K562 (cell line): ENCODE measurements at regions not wholly inside any gene's neighbourhood (a gene's known extent, or its start where the extent isn't known, plus 50 kb on each side); places are given as distances from the start of the nearest gene placed in this dataset.

Source experiments
- ATAC-seq: fragments of 200-7000 bp; cut with Tn5 transposase; 3 replicates; pipeline ENCODE4 v1.9.1; 2020; ENCODE audit warnings: moderate library complexity
- BruUV-seq: library from RNA; stranded (reverse); fragments of 400-500 nt; replicated peaks from 2 replicates; lab custom pipeline; 2021; lab: Mats Ljungman, UMichigan
- CTCF ChIA-PET: fragments of 300-600 bp; formaldehyde crosslinking; extraction: SDS; loops from one replicate; lab custom pipeline; 2021; ENCODE audit warnings: low intra/inter-chr PET ratio; lab: Yijun Ruan, JAX
- POLR2A ChIA-PET: fragments of 300-600, 350-650 bp; sonication (Branson Sonifier 250); formaldehyde crosslinking; extraction: SDS; loops from one replicate; lab custom pipeline; 2021; ENCODE audit warnings: antibody characterized with exemption, inconsistent platforms; lab: Yijun Ruan, JAX
- DNase-seq, 4 experiments: peaks; one replicate each; pipeline versions ENCODE4 v3.0.0 to v3.0.0-alpha.2; 2011 to 2018; ENCODE audit warnings: low spot score in 3 of 4, mixed read lengths in 3 of 4; ENCODE audit errors: extremely low read depth in 1 of 4
- FAIRE-seq: peaks from 2 replicates; lab custom pipeline; 2011; peaks lifted over from hg19 to GRCh38; lab: Jason Lieb, UNC
- H2AFZ ChIP-seq: 2 replicates; pipeline ENCODE4 v1.6.0; 2011; ENCODE audit warnings: low read depth, low read length, control low read depth, inconsistent platforms
- H3K27ac ChIP-seq: fragments of 200-600 bp; 3 replicates; pipeline ENCODE4 v1.8.0; 2011; ENCODE audit warnings: low read depth, mild to moderate bottlenecking, control low read depth, inconsistent platforms, low read length, moderate library complexity, mixed read lengths; ENCODE audit errors: extremely low read depth
- H3K27me3 ChIP-seq, 2 experiments: fragments of 300-600 bp in 1 of 2; 2 replicates in 1 of 2; 3 replicates in 1 of 2; pipeline versions ENCODE4 v1.6.0 to v1.8.0; 2011; ENCODE audit warnings: inconsistent platforms in 2 of 2, low read length in 2 of 2, mild to moderate bottlenecking in 1 of 2, mixed read lengths in 1 of 2, moderate library complexity in 1 of 2; ENCODE audit not compliant: control insufficient read depth in 2 of 2, insufficient read depth in 2 of 2
- H3K36me3 ChIP-seq: fragments of 300-600 bp; 3 replicates; pipeline ENCODE4 v1.8.0; 2011; ENCODE audit warnings: mild to moderate bottlenecking, low read length, inconsistent platforms; ENCODE audit not compliant: control insufficient read depth, insufficient read depth
- H3K4me1 ChIP-seq, 2 experiments: fragments of 200-600 bp in 1 of 2; replicated peaks in 1 of 2; 2 replicates in 1 of 2; 3 replicates in 1 of 2; pipeline versions ENCODE4 v1.5.1 to v1.8.0; 2011; ENCODE audit warnings: inconsistent platforms in 2 of 2, low read length in 2 of 2, mild to moderate bottlenecking in 1 of 2, mixed read lengths in 1 of 2, moderate library complexity in 1 of 2; ENCODE audit not compliant: control insufficient read depth in 2 of 2, insufficient read depth in 2 of 2
- H3K4me2 ChIP-seq: 2 replicates; pipeline ENCODE4 v1.6.1; 2011; ENCODE audit warnings: low read length, control low read depth, inconsistent platforms, mixed read lengths; ENCODE audit not compliant: insufficient read depth
- H3K4me3 ChIP-seq: fragments of 200-600 bp; sonication (generic), shearing (Covaris generic); 2 replicates; pipeline ENCODE4 v1.5.1; 2016; ENCODE audit warnings: control low read depth, inconsistent platforms
- H3K79me2 ChIP-seq: fragments of 200-600 bp; 3 replicates; pipeline ENCODE4 v1.8.0; 2011; ENCODE audit warnings: low read length, inconsistent platforms; ENCODE audit not compliant: control insufficient read depth, insufficient read depth
- H3K9ac ChIP-seq, 2 experiments: 2 replicates each; pipeline versions ENCODE4 v1.6.0 to v1.6.1; 2011; ENCODE audit warnings: low read depth in 2 of 2, low read length in 2 of 2, control low read depth in 1 of 2, inconsistent platforms in 1 of 2, mild to moderate bottlenecking in 1 of 2, mixed read lengths in 1 of 2; ENCODE audit not compliant: insufficient read depth in 1 of 2
- H3K9me1 ChIP-seq: one replicate; pipeline ENCODE4 v1.6.0; 2011; ENCODE audit warnings: inconsistent platforms, mild to moderate bottlenecking, low read length, moderate library complexity; ENCODE audit not compliant: control insufficient read depth, insufficient read depth
- H3K9me3 ChIP-seq: replicated peaks from 2 replicates; pipeline ENCODE4 v1.5.1; 2011; ENCODE audit warnings: low read depth, low read length, inconsistent platforms; ENCODE audit not compliant: control insufficient read depth, insufficient read depth
- H4K20me1 ChIP-seq: replicated peaks from 2 replicates; pipeline ENCODE4 v1.6.1; 2011; ENCODE audit warnings: low read length, inconsistent platforms, mixed read lengths; ENCODE audit not compliant: control insufficient read depth, insufficient read depth
- ATF3 ChIP-seq, 2 experiments: fragments of 450-650 bp in 1 of 2; sonication (generic) in 1 of 2; formaldehyde crosslinking in 1 of 2; IDR thresholded peaks in 1 of 2; conservative IDR thresholded peaks in 1 of 2; 2 replicates each; pipeline versions ENCODE4 v1.6.1 to v1.8.1; 2016 to 2023; ENCODE audit warnings: mild to moderate bottlenecking in 2 of 2, moderate library complexity in 2 of 2, inconsistent platforms in 1 of 2, missing genetic modification reagents in 1 of 2
- CBX3 ChIP-seq, 2 experiments: IDR thresholded peaks; 1 replicate in 1 of 2; 2 replicates in 1 of 2; pipeline ENCODE4 v1.6.1; 2012; ENCODE audit warnings: inconsistent platforms in 2 of 2, low read length in 2 of 2, borderline replicate concordance in 1 of 2, control low read depth in 1 of 2
- KLF10 ChIP-seq: fragments of 250-450 bp; sonication (Bioruptor Pico); IDR thresholded peaks from 2 replicates; pipeline ENCODE4 v1.6.1; 2021; ENCODE audit warnings: matching md5 sums
- POLR2B ChIP-seq: fragments of 450-650 bp; IDR thresholded peaks from 2 replicates; pipeline ENCODE4 v1.6.1; 2018; ENCODE audit warnings: low read depth; ENCODE audit not compliant: partially characterized antibody
- POLR3G ChIP-seq: IDR thresholded peaks from 2 replicates; pipeline ENCODE4 v1.6.1; 2011; ENCODE audit not compliant: insufficient read length, insufficient replicate concordance; ENCODE audit errors: extremely low read depth
- WGBS: fragments of 100-300 bp; shearing (Covaris generic); methylation state at CpG from one replicate; pipeline ENCODE4 v1.1.6; 2016; ENCODE audit warnings: low coverage, mixed read lengths; ENCODE audit not compliant: insufficient coverage; ENCODE audit errors: missing lambda C conversion rate; 5-methylcytosine and 5-hydroxymethylcytosine counted together
- in situ Hi-C: fragments of 300-500 bp; cut with MboI; formaldehyde crosslinking; loops from 4 replicates; pipeline ENCODE4 v1.15.0; 2018; ENCODE audit warnings: inconsistent platforms, mixed read lengths
- intact Hi-C: fragments of 100-400 bp; cut with micrococcal nuclease; formaldehyde crosslinking; loops from 2 replicates; pipeline ENCODE4 v1.14.2; 2022
- TF ChIP-seq, protein P1 (sequence below), 2 experiments: fragments of 450-650 bp in 1 of 2; IDR thresholded peaks; 2 replicates each; pipeline ENCODE4 v1.6.1; 2011 to 2017; ENCODE audit warnings: low read depth in 2 of 2, antibody characterized with exemption in 1 of 2, borderline replicate concordance in 1 of 2, low read length in 1 of 2, mild to moderate bottlenecking in 1 of 2, mixed read lengths in 1 of 2; ENCODE audit not compliant: control insufficient read depth in 1 of 2
- TF ChIP-seq, protein P2 (sequence below): fragments of 200-800 bp; sonication (Bioruptor generic); IDR thresholded peaks from 2 replicates; pipeline ENCODE4 v1.6.1; 2017; ENCODE audit warnings: missing genetic modification characterization, missing compliant biosample characterization

DNA sequence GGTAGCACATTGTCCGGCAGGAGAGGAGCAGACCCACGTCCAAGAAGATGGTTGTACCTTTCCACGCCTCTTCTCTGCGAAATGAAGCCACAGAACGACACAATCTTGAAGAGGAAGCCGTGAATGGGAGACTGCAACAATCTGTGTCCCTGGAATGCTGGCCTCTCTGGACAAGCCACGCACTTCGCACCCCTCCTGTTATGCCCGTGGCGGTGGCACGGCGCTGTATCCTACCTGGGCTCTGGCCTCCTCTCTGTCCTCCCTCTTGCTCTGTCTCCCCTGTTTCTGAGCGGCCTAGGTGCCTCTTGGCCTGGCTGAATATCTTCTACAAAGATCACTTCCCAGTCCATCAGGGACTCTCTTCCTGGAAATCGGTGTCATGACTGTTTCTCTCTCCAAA, 717.8 kb downstream of the KCNJ18 start:
- Histone ChIP-seq H2AFZ (no peak overlapping the region), H3K36me3 (no peaks in the 10 kb centered on the region), H3K9ac (no peak overlapping the region)
- no peak for ATAC-seq
- TF ChIP-seq KLF10 (CRISPR knock-in tag) = no peak
- TF ChIP-seq, all 486 proteins: peak for 0
- Histone ChIP-seq H3K9me1 (no peaks in the 10 kb centered on the region), H3K27me3 (no peaks in the 10 kb centered on the region; a peak in 2 of 5 replicates), H3K9me3 (no peaks in the 10 kb centered on the region), H3K79me2 (no peaks in the 10 kb centered on the region), H3K27ac (no peak overlapping the region), H3K4me3 (no peak overlapping the region), H3K4me1 (peaks cover 0 to 15% of the 10 kb centered on the region in 2 experiments; a peak in 3 of 5 replicates), H4K20me1 (no peaks in the 10 kb centered on the region), H3K4me2 (no peak overlapping the region)
- POLR2A ChIA-PET = no interaction called here
- DNase-seq = no peak
- in situ Hi-C loops (no loop called here), intact Hi-C loops (no loop called here)
- 29% methylated on average over 5 of the region's 14 CpGs for WGBS
- BruUV-seq = no TSS peak
- CTCF ChIA-PET = no interaction called here
- FAIRE-seq = no peak

DNA sequence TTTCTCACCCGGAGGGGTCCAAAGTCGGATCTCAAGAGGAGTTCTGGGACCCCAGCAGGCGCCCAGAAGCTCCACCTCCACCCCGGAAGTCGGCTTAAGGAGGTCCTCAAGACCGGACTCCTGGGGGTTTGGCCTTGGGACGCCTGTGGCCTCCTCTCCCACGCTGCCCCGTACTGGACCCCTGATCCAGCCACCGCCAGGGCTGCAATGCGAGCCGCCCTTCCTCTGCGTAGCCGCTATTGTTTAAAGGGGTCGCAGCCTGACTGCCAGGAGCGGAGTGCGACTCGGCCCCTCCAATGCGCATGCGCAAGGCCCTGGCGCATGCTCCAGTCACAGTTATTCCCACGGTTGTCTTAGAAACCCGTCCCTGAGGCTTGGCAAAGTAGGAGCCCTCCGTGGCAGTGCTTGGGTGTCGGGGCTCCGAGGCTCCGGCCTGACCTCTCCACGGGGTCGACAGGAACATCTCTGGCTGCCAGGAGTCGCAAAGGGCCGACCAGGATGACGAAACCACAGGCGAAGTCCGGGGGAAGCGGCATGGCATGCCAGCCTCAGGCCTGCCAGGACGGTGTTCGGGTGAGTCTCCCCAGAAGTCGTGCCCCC, 719.0 kb downstream of the KCNJ18 start:
- H3K9me1 ChIP-seq = no peaks in the 10 kb centered on the region
- FAIRE-seq (no peak), DNase-seq (peak in 3 of 4 experiments; percentile 41 to 62 (median 56)), ATAC-seq (peak; percentile 33; the same call in 2 of the 3 replicates)
- peak overlapping the region; percentile 8; the same call in 1 of the 2 replicates for H3K4me3 ChIP-seq
- no peaks in the 10 kb centered on the region for H3K79me2 ChIP-seq
- 14% methylated on average over 16 of the region's 38 CpGs for whole genome bisulfite sequencing
- H4K20me1 ChIP-seq = no peaks in the 10 kb centered on the region
- no TSS peak for BruUV-seq
- no peaks in the 10 kb centered on the region; a peak in 2 of 5 replicates for H3K27me3 ChIP-seq
- in situ Hi-C loops = no loop called here
- peak overlapping the region; percentile 60 for H3K4me2 ChIP-seq
- peak overlapping the region; percentile 54 for H2AFZ ChIP-seq
- CTCF ChIA-PET = interaction anchor here (0.7 kb wide), 1 partner anchor 102 kb away, joined by 3 read pairs; no protein-coding TSS in a partner anchor
- H3K4me1 ChIP-seq = peaks cover 0 to 15% of the 10 kb centered on the region in 2 experiments; a peak in 3 of 5 replicates
- POLR2A ChIA-PET = no interaction called here
- H3K27ac ChIP-seq = peak overlapping the region; percentile 28; the same call in 1 of the 3 replicates
- H3K9ac ChIP-seq = peak overlapping the region in 1 of 2 experiments; percentile 45; a peak in 3 of 4 replicates
- intact Hi-C loops = no loop called here
- H3K9me3 ChIP-seq = no peaks in the 10 kb centered on the region
- H3K36me3 ChIP-seq = no peaks in the 10 kb centered on the region
- TF ChIP-seq ATF3 (IDR thresholded peaks at IDR 0.05) (0 out of 2 replicates have a peak, but pooled peaks have one; percentile 7), ATF3 (CRISPR knock-in tag; conservative IDR thresholded peaks at IDR 0.05) (no peak), POLR3G (no peak), POLR2B (peak; percentile 18), CBX3 (IDR thresholded peaks at IDR 0.05; ENCODE audit: borderline replicate concordance in 1 of 2, low read length in 2 of 2) (no peak)
- TF ChIP-seq, protein P1, sequence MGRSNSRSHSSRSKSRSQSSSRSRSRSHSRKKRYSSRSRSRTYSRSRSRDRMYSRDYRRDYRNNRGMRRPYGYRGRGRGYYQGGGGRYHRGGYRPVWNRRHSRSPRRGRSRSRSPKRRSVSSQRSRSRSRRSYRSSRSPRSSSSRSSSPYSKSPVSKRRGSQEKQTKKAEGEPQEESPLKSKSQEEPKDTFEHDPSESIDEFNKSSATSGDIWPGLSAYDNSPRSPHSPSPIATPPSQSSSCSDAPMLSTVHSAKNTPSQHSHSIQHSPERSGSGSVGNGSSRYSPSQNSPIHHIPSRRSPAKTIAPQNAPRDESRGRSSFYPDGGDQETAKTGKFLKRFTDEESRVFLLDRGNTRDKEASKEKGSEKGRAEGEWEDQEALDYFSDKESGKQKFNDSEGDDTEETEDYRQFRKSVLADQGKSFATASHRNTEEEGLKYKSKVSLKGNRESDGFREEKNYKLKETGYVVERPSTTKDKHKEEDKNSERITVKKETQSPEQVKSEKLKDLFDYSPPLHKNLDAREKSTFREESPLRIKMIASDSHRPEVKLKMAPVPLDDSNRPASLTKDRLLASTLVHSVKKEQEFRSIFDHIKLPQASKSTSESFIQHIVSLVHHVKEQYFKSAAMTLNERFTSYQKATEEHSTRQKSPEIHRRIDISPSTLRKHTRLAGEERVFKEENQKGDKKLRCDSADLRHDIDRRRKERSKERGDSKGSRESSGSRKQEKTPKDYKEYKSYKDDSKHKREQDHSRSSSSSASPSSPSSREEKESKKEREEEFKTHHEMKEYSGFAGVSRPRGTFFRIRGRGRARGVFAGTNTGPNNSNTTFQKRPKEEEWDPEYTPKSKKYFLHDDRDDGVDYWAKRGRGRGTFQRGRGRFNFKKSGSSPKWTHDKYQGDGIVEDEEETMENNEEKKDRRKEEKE (IDR thresholded peaks at IDR 0.05; ENCODE audit: borderline replicate concordance in 1 of 2, control insufficient read depth in 1 of 2, low read depth in 2 of 2, low read length in 1 of 2) = no peak
- TF ChIP-seq, protein P2, sequence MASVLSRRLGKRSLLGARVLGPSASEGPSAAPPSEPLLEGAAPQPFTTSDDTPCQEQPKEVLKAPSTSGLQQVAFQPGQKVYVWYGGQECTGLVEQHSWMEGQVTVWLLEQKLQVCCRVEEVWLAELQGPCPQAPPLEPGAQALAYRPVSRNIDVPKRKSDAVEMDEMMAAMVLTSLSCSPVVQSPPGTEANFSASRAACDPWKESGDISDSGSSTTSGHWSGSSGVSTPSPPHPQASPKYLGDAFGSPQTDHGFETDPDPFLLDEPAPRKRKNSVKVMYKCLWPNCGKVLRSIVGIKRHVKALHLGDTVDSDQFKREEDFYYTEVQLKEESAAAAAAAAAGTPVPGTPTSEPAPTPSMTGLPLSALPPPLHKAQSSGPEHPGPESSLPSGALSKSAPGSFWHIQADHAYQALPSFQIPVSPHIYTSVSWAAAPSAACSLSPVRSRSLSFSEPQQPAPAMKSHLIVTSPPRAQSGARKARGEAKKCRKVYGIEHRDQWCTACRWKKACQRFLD (CRISPR knock-in tag) = 0 out of 2 replicates have a peak, but pooled peaks have one; percentile 35
